GM18507 (cell line): ENCODE measurements at regions not wholly inside any gene's neighbourhood (a gene's known extent, or its start where the extent isn't known, plus 50 kb on each side); places are given as distances from the start of the nearest gene placed in this dataset.

Source experiments
- DNase-seq: peaks from one replicate; pipeline ENCODE4 v3.0.0; 2011; ENCODE audit warnings: low read depth; ENCODE audit not compliant: insufficient read length; ENCODE audit errors: extremely low spot score
- FAIRE-seq: peaks from 2 replicates; lab custom pipeline; 2011; peaks lifted over from hg19 to GRCh38; lab: Jason Lieb, UNC

- no peak for FAIRE-seq
- DNase-seq, result no peak
These were observed 111.7 kb upstream of the RIOK3 start for GRCh38 chr18:23341383-23341782.

- DNase-seq (no peak), FAIRE-seq (no peak)
These were observed 111.1 kb upstream of the RIOK3 start for GRCh38 chr18:23341983-23342382.

GRCh38 chr18:23342506-23342905 lies 110.6 kb upstream of the RIOK3 start:
- no peak for FAIRE-seq
- no peak for DNase-seq

GRCh38 chr18:23350188-23350587 lies 102.9 kb upstream of the RIOK3 start:
- no peak for DNase-seq
- FAIRE-seq, result no peak

- FAIRE-seq (no peak), DNase-seq (no peak)
These were observed 101.6 kb upstream of the RIOK3 start for GRCh38 chr18:23351521-23351920.

GRCh38 chr18:23352042-23352441 lies 101.0 kb upstream of the RIOK3 start:
- FAIRE-seq (no peak), DNase-seq (no peak)

GRCh38 chr18:23353459-23353858 lies 99.6 kb upstream of the RIOK3 start:
- DNase-seq (no peak), FAIRE-seq (peak; percentile 50)

GRCh38 chr18:23354625-23355024 lies 98.5 kb upstream of the RIOK3 start:
- DNase-seq (no peak), FAIRE-seq (no peak)

- DNase-seq (no peak), FAIRE-seq (no peak)
These were observed 97.9 kb upstream of the RIOK3 start for GRCh38 chr18:23355206-23355605.

- no peak for FAIRE-seq
- no peak for DNase-seq
These were observed 96.7 kb upstream of the RIOK3 start for GRCh38 chr18:23356424-23356823.

GRCh38 chr18:23356915-23357601 lies 96.0 kb upstream of the RIOK3 start:
- FAIRE-seq (no peak), DNase-seq (no peak)

- DNase-seq (no peak), FAIRE-seq (no peak)
These were observed 95.0 kb upstream of the RIOK3 start for GRCh38 chr18:23357996-23358594.

- DNase-seq (no peak), FAIRE-seq (no peak)
These were observed 93.7 kb upstream of the RIOK3 start for GRCh38 chr18:23359421-23359820.

- FAIRE-seq, result no peak
- no peak for DNase-seq
These were observed 89.1 kb upstream of the RIOK3 start for GRCh38 chr18:23363865-23364570.

GRCh38 chr18:23365602-23366001 lies 87.5 kb upstream of the RIOK3 start:
- DNase-seq, result no peak

GRCh38 chr18:23369266-23369665 lies 83.8 kb upstream of the RIOK3 start:
- FAIRE-seq (no peak), DNase-seq (no peak)

More at GRCh38 chr18:23365602-23366001, 87.5 kb upstream of the RIOK3 start:
- FAIRE-seq, result no peak

- DNase-seq, result no peak
- no peak for FAIRE-seq
These were observed 79.5 kb upstream of the RIOK3 start for GRCh38 chr18:23373570-23373969.

GRCh38 chr18:23377669-23378301 lies 75.3 kb upstream of the RIOK3 start:
- FAIRE-seq (no peak), DNase-seq (peak; percentile 22)

- DNase-seq, result no peak
- FAIRE-seq, result no peak
These were observed 74.8 kb upstream of the RIOK3 start for GRCh38 chr18:23378302-23378686.

- FAIRE-seq, result no peak
- no peak for DNase-seq
These were observed 73.0 kb upstream of the RIOK3 start for GRCh38 chr18:23380001-23380550.
